B cell (primary cell): ENCODE measurements at regions not wholly inside any gene's neighbourhood (a gene's known extent, or its start where the extent isn't known, plus 50 kb on each side); places are given as distances from the start of the nearest gene placed in this dataset.

ENCODE experiments used
- CTCF ChIP-seq: fragments of 200-600 bp; IDR thresholded peaks from one replicate; pipeline ENCODE4 v1.8.0; 2022; ENCODE audit warnings: antibody characterized with exemption, mild to moderate bottlenecking
- EZH2 ChIP-seq: IDR thresholded peaks from 2 replicates; pipeline ENCODE4 v1.6.1; 2012; ENCODE audit warnings: borderline replicate concordance, low read depth, mild to moderate bottlenecking, moderate library complexity, low read length; ENCODE audit not compliant: insufficient read depth, poor library complexity, severe bottlenecking

DNA sequence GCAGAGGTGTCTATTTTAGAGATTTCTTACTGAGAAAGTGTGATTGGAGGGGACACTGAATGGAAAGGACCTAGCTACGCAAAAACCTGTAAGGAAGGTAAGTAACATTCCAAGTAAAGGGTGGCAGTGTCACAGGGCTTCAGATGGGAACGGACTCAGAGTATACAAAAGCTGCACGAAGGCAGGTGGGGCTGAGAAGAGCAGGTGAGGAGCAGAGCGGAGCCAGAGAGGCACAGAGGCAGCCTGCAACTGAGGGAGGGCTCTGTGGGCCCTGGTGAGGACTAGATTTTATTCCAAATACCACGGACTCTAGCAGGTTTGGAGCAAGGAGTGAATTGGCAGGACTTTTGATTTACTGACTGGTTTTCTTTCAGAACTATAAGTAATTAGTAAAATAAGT lies 331.3 kb upstream of the PKDCC start:
- TF ChIP-seq CTCF = no peak
- no peak for TF ChIP-seq EZH2
